A204.1 (cell line): ENCODE measurements at regions not wholly inside any gene's neighbourhood (a gene's known extent, or its start where the extent isn't known, plus 50 kb on each side); places are given as distances from the start of the nearest gene placed in this dataset.

Source experiments
- FAIRE-seq: peaks from 2 replicates; lab custom pipeline; 2012; peaks lifted over from hg19 to GRCh38; lab: Jason Lieb, UNC

DNA sequence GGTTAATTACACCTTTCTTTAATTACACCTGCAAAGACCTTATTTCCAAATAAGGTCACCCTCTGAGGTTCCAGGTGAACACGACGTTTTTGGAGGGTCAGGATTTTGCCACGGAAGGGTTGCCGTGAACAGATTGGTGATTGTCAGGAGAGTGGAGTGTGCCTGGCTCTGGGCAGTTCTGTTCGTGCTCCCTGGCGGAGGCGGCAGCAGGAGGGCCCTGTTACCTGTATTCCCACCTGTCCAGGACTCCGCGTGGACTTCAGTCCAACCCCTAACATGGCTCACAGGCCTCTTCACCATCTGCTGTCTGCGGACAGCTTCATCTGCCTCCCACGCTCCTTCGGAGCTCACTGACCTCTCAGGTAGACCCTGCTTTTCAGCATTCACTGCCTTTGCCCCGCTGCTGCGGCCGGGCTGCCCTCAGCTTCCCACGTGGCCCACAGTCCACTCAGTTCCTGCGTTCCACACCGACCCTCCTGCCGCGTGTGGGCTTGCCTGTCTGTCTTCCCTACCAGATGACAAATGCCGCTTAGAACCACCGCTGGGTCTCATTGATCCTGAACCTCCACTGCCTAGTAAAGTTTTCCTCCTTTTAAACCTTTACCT lies 187.5 kb upstream of the DIO3 start:
- FAIRE-seq, result no peak

DNA sequence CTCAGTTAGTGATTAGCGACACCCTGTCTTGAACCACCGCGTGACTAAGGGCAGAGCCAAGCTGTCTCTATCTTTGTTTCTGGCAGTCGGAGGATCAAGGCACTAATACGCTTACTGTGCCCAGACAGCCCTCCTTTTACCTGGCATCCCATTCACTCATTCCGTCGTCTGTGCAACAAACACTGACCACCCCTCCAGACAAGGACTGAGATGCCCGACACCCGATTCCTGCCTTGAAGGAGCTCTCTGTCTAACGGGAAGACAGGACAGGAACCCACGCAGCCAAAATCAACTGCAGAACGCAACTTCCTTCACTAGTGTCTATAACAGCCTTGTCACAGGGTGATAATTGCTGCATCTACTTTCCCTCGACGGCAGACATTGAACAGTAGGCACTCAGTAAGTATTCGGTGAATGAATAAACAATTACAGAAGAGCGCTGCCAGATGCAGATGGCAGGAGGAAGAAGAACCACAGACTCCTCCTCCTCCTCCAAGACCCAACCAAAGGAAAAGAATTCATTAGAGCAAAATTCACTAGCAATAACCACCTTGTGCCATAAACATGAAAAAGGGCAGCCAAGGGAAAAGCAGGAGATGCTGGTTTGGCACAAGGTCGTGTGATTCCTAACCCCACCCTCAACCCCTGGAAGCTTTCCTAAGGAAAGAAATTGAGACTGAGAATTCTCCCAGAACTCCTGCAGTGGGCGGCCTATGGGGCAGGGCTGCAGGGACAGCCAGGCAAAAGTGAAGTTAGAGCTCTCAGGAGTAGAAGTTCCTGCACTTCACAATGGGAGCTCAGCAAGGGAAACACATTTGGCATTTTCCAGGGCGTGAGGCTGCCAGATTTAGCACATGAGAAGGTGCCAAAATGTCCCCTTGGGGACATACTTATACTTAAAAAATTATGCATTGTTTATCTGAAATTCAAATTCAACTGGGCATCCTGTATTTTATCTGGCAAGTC lies 186.6 kb upstream of the DIO3 start:
- FAIRE-seq, result no peak

DNA sequence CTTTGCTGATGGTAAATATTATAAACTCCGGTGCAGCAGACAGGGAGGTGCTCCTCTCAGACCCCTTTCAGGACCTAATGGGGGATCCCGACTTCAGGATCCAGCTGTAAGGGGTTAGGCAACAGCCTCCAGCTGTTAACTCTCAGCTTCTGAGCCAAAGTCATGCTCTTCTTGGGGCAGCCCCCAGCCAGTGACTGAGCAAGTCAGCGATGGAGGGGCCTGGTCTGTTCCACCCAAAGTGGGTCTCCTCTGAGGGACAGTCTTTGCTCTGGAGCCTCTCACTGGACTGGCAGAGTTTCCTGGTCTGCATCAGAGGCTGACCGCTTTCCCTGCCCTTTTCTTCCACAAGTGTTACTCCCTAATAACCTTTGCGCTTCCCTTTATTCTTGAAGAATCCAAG lies 184.2 kb upstream of the DIO3 start:
- FAIRE-seq, result no peak

DNA sequence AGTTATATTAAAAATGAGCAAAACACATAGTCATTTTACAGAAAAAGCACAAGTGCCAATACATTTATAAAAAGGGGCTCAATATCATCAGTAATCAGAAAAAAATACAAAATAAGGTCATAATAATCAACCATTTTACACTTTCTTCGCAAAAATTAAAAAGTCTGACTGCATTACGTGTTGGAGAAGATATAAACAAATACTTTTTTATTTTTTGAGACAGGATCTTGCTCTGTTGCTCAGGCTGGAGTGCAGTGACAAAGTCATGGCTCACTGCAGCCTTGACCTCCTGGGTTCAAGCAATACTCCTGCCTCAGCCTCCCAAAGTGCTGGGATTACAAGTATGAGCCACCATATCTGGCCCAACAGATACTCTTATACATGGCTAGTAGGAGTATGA lies 181.5 kb upstream of the DIO3 start:
- no peak for FAIRE-seq

DNA sequence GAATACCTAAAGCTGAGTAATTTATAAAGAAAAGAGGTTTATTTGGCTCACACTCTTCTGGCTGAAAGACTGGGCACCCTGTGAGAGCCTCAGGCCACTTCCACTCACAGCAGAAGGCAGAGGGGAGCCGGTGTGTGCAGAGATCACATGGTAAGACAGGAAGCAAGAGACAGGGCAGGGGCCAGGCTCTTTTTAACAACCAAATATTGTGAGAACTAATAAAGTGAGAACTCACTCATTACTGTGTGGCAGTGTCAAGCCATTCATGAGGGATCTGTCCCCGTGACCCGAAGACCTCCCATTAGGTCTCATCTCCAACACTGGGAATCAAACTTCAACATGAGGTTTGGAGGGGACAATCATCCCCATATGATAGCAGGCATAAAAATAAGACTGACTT lies 180.8 kb upstream of the DIO3 start:
- FAIRE-seq, result no peak

DNA sequence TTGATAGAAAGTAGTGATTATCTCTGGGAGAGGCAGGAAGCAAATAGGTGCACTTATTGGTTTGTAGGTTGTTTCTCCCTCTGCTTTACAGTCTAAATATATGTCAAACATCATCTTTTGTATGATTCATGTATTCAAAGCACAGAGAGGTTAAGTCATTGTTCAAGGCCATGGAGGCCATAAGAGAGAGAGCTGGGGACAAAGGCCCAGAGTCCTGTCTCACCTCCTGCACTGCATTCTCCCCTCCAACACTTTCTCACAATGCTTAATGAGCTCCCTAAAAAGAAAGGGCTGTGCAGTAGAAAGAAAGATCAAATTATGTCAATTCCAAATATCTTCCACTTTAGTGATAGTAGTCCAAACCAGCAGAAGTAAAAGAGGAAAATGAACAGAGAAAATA lies 180.4 kb upstream of the DIO3 start:
- FAIRE-seq, result no peak

DNA sequence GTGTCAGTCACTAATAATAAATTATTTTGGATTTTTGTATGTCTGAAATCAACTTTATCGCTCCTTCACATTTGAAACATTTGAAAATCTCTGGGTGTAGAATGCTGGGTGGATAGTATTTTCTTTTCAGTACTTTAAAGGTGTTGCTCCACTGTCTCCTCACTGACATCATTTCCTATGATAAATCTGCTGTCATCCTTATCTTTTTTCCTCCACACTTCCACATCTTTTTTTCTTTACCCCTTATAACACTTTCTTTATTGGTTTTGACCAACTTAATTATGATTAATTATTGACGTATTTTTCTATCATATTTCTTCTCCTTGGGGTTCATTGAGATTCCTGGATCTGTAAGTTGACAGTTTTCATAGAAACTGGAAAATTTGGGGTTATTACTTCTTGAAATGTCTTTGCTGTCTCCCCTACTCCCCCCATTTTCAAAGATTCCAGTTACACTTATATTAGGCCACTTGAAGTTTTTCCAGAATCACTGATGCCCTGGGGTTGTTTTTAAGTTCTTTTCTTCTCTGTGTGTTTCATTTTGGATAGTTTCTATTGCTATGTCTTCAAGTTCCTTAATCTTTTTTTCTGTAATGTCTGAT lies 177.5 kb upstream of the DIO3 start:
- FAIRE-seq, result no peak

DNA sequence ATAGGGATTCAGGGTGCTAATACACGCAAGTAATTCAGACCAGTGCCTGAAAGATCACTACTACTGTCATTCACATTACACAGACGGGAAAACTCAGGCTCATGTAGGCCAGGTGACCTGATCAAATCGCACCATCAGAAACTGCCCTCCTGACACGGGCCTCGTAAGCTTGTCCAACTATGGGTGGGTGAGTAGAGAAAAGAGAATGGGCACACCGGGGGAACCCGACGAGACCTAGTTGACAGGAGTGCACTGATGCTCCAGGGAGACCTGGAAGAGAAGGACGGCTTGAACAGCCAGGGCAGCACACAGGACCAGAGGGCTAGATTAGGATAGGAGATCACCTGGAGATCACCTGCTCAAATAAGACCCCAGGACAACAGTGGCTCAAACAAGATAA lies 166.9 kb upstream of the DIO3 start:
- no peak for FAIRE-seq

DNA sequence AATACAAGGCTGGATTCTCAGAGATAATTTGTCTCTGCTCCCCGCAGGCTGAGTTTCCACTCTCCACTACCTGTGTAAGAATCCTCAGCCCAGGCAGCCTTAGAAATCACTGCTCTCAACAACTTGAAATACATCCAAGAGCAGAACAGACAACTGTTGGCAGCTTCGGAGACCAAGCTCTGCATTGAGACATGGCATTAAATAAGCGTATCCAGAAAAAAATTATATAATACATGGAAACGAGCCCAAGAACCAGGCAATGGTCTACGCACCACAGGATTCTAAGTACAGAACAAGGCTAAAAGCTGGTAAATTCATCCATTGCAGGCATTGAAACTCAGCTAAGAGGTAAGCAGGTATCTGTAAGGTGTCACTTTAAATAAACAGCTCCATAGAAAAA lies 165.5 kb upstream of the DIO3 start:
- FAIRE-seq, result no peak

DNA sequence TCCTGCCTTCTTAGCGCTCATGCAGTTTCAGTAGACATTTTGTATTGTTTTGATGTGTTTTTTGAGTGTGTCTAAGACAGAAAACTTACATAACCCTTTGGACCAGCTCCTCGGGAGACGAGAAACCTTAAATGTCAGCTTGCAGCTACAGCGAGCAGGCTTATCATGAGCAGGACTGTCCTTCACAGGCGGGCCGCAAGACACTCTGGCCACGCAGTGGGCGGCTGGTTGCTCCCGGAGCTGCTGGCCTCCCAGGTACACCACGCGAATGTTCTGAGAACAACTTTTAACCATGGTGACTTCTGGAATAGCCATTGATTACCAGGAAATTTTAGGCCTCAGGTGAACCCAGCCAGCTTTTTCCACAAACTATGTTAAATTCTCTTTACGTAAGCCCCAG lies 164.1 kb upstream of the DIO3 start:
- no peak for FAIRE-seq

DNA sequence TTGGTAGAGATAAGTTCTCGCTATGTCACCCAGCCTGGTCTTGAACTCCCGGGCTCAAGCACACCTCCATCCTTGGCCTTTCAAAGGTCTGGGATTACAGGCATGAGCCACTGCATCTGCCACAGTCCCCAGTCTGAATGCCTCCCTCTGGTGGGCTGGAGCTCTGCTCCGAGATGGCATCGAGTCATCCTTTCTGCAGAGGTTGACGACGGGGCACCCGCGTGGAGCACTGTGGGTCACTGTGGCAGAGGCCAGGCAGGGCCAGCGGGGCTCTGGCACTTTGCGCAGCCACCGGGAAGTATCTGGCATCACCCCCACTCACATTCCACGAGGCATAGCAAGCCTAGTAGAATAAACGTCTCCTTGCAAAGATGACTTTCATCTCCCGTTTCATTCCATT lies 163.3 kb upstream of the DIO3 start:
- no peak for FAIRE-seq

DNA sequence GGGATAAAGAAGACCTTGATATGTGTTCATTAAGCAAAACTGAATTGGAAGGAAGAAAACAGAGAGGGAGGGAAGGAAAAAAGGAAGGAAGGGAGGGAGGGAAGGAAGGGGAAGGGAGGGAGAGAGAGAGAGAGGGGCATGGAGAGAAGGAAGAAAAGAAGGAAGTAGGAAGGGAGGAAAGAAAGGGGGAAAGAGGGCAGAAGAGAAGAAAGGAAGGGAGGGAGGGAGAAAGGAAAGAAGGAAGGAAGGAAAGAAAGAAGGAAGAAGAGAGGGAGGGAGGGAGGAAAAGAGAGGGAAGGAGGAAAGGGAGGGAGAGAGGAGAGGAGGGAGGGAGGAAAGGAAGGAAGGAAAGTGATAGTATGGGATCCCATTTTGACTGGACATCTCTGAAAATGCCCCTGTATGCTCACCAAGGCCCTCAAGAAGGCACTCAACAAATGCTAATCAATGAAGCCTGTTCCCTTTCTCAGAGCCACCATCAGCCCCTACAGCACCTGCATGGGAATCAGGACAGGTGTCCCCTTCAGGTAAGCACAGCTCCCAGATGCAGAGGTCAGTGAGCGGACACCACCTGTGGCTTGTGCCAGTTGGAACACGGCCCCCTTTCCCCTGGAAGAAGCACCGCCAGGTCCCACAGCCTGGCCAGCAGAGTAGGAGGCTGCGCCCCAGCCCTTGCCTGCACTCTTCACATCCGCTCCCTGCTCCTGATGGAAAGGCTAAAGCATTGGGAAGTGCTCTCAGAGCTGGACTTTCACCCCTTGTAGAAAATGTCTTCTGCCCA lies 161.4 kb upstream of the DIO3 start:
- FAIRE-seq, result no peak

DNA sequence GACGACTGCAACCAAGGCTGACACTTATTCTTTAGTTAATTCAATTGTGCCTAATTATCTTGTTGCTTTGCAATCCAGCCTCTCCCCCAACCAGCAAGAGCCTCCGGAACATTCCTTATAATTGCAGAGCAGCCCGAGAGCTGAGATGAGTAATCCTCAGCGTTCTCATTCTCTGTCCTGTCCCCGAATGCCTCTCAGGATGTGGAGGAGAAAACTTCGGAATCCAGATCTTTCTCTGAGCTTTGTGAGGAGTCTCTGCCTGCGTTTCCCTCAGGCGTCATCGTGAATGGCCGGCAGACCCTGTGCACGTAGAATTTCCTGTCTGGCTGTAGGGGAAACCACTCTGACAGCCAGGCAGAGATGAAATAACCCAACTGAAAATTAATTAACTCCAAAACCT lies 160.5 kb upstream of the DIO3 start:
- no peak for FAIRE-seq

DNA sequence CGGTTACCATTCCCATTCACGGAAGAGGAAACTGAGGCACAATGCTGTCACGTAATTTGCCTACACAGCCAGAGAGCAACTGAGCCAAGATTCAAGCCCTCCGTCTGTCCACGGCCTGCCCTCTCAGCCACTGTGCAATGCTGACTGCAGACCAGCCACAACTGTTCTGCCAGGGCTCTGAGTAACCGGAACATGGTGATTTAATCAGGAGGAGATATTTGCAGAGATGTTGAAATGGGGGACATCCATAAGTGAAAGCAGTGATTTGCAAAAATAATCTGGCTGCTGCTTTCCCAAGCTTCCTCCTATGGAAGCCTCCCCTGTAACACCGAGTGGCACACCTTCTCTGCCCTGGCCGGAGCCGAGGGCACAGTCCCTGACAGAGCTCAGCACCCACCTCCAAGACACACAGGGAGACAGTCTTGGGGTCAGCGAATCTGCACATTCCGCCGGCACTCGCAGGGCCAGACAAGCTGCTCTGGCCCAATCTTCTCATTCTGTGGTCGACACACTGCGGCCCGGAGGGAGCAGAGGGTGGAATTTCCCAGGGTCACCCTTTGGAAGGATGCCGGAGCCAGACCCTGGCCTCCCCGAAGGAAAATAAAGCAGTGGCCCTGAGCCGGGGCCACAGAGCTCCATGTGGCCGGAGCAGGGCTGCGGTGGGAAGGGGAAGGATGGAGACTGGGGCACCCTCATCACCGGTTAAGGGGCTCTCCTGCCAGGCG lies 158.2 kb upstream of the DIO3 start:
- no peak for FAIRE-seq

DNA sequence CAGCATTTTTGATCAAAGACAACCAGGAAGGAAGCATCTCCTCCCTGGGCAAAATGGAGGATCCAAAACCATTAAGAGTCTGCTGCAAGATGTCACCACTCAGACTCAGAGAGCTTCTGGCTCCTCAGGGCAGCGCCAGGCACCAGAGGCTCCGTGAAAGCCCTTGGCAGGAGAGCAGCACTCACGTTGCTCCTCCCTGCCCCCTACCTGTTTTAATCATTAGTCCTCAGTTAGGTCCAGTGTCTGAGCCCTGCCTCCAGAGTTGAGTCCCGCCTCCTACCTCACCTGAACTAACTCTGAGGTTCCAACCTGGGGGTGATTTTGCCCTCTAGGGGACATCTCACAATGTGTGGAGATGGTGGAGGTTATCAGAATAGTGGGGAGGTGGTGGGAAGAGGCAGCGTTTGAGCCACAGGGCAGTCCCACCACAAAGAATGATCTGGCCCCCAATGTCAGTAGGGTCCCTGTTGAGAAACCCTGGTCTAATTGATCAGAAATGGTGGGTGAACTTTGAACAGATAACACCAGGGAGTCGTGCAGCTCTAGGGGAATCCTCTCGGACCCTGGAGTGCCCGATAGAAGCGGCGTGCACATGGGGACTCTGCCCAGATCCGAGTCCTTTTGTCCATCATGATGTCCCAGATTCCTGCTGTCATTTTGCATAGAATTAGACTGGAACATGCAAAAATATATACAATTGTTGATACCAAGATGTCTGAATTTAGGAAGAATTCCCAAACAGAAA lies 156.7 kb upstream of the DIO3 start:
- no peak for FAIRE-seq

DNA sequence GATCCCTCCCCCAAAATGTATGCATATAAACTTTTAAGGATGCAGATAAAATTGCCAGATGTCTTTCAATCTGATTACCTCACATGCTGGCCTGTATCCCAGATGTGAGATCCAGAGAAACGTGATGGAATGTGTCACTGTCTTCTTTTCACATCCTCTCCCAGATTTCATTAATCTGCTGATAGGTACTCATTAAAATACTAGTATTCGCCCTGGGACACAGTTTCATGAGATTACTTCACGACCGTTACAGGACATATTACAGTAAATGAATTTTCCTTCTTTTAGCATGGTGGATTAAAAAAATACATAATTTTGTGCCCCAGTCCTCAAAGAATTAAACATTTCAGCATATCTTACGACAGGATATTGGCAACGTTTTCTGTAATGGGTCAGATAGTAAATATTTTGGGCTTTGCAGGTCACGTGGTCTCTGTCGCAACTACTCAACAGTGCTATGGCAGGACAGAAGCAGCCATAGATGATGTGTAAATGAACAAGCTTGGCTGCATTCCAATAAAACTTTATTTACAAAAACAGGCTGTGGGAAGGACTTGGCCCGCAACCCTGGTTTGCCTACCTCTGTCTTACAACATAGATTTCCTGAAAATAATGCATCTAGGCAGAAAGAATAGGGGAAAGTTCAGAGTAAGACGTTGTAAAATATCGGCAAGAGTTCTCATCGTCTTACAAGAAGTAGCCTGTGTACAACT lies 156.0 kb upstream of the DIO3 start:
- no peak for FAIRE-seq

DNA sequence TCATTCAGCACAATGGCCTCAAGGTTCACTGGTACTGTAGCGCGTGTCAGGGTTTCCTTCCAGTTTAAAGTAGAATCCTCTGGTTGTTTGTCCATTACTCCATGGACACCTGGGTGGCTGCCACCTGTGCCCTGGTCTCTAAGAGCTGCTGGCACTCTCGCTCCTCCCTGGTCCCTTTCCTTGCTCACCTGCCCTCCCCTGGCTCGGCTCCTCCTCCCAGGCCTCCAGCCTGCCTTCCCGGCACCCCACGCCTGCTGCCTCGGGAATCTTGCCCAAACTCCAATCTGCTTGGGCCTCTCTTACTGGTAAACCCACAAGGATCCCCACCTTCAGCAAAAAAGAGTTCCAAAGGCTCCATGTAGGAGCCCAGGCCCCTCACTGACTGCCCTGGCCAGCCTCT lies 154.4 kb upstream of the DIO3 start:
- FAIRE-seq, result no peak

DNA sequence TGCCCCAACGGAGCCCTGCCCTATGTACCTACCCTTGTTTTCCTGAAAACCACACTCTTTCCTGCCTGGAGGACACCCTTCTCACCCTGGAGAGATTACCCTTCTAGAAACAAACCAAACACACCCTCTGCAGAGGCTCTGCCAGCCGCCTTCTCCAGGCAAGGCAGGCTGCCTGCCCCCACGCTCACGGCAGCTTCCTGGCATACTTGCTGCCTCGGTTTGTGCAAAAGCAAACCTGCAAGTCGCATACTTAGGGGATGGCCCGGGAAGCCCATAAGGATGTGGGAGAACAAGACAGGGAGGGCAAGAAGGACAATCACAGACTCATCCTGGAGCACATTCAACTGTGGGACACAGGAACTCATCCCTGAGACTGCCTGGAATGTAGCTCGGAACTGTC lies 154.0 kb upstream of the DIO3 start:
- FAIRE-seq, result no peak

DNA sequence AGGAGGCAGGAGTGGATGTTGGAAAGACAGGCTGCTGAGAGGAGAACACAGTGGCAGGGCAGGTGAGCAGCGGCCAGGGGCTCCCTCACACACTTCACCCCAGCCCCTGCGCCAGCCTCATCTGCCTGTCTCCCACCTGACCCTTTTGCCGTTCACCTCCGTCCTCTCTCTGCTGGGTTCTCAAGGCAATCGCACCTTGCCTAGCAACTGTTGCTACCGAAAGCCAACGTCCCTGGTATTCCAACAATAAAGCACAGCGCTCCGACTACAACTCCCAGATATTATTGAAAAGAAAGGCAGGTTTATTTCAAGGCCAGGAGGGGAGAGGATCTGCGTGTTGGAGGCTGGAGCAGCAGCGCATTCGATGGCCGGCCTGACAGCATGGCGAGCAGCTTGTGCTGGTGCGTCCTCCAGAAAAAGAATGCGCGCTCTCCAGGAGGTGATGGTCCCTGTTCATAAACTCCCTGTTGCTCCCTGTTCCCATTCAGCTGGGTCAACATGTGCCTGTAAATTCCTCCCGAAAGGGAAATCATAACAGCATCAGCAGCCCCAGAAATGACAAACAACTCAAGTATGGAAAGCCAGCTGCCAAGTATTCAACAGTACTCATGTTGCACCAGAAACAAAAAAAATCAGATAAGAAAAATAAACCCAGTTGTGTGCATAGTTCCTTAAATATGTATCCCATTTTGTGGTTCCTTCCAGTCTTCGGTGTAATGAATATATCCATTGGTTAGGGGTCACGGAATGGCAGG lies 153.0 kb upstream of the DIO3 start:
- FAIRE-seq, result no peak

DNA sequence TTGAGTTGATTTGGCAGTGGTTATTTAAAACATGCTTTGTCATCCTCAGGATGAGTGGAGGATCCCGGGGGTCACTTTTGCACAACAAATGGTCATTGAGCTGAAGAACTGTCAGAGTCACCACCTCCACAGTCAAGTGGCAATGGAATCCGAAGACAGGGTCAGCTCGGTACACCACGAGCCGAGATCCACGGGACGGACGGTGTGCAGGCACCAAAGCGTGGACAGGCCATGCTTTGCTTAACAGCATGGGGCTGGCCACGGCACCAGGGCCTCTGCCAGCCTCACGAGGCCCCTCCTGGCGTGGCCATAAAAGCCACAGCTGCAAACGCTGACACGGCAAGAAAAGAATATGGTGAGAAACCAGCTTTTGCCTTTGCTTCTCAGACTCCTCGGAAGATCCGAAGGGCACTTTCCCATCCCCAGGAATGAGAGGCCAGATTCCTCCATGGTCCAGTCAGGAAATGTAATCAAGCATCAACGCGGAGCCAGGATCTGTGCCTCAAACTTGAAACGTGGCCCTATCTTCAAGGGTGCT lies 152.2 kb upstream of the DIO3 start:
- no peak for FAIRE-seq
